Fibroblast of peridontal ligament (primary cell): ENCODE measurements at regions not wholly inside any gene's neighbourhood (a gene's known extent, or its start where the extent isn't known, plus 50 kb on each side); places are given as distances from the start of the nearest gene placed in this dataset.

Experiments
- DNase-seq: peaks from one replicate; pipeline ENCODE4 v3.0.0-alpha.2; 2010; ENCODE audit errors: extremely low read depth

DNA sequence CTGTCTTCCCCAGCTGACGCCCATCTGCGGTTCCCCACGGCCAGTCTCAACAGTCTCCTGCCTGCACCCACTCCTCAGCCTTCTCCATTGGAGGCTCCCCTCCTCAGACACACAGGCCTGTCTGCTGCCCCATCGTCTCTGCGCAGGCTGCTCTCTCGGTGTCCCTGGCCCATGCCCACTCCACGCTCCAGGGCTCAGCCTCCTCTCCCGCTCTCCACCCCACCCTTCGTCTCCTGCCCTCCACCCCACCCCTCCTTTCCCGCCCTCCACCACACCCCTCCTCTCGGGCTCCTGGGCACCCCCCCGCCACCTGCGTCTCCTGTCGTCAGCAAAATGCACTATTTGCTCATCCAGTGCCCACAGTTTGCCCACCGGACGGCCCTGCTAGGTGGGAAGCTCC, 119.6 kb upstream of the DIO3 start:
- DNase-seq, result no peak

DNA sequence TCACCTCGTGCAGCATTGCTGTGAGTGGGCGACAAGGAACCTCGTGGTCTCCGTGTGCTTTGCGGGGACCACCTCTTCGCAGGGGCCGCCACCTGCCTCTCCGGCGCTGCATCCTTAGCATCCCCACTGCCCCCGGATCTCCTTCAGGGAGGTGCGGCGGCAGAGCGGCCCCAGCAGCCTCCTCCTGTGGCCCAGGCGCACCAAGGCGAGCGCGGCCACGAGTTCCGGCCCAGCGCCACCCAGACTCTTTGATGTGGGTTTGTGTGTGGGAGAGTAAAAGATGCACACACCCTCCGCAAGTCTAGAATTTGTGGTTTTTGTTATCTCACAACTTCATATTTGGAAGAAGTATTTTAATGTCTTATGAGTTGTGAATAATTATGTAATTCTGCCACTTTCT, 118.8 kb upstream of the DIO3 start:
- no peak for DNase-seq

DNA sequence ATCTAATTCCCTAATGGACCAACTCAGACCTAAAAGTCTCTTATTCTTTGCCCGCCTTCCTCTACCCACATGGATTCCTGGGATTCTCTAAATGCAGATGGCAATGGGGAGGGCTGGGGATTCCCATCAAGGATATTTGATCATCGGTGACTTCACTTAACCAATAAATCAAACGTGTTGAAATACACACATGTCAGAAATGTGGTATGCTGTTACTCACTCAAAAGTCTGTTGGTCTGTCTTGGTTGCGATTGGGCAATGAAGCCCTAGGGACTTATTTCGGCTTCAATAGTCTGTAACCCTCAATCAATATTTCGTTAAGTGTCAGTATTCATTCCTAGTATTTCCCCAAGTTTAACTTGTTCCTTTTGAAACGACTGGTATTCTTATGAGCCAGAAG, 117.2 kb upstream of the DIO3 start:
- DNase-seq, result peak; percentile 96

DNA sequence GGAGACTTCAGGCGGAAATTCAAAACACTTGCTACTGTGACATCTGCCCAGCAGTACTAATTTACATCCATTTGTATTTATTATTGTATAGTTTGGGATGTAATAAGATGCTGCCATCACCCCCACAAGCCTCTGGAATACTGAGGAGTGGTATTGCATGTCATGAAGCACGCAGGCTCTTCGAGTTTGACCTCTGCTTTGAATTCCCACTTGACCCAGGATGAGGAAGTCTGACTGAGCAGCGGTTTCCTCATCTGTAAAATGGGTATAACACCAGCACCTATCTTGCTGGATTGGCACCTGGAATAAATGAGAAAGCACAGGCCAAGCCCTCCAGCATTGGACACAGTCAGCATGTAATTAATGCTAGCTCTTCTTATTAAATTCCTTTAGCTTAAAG, 116.0 kb upstream of the DIO3 start:
- no peak for DNase-seq

DNA sequence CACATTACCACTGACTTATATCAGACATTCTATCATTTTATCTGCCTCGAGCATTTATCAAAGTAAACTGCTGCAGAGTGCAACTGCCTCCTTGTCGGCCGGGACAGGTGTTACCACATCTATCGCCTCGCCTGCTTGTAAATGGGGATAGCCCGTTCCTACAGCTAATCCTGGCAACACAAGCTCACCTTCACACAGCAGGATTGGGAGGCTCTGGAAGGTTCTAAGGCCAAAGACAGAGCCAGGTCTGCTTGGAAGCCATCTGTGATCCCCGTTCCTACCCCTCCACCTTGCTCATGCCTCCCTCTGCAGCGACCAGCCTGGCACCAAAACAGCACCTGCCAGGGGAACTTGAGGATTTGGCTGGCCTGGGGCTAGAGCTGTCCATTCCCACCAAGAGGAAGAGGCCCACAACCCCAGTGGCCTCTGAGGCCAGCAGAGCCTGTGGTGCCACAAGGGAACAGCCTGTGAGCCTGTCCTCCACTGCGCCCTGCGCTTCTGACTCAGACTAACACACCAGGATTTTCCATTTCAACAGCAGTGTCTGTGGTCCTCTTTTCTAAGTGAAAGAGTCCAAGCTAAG, 114.8 kb upstream of the DIO3 start:
- DNase-seq, result no peak

DNA sequence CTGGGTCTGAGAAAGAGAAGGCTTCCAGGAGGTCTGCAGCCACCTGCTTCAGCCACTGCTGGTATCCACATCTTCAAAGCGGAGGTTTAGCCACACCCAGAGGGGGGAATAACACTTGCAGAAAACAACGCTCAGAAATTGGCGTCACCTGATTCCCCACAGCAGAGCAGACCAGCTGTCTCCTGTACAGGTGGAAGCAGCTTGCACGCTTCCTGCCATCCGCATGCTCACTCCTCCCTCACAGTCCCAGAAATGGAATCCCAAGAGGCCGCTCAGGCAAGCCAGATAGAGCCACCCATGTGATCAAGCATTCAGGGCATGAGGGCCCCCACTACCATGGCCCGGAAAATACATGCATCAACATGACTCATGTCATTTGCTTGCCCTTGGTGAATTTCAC, 112.2 kb upstream of the DIO3 start:
- no peak for DNase-seq

DNA sequence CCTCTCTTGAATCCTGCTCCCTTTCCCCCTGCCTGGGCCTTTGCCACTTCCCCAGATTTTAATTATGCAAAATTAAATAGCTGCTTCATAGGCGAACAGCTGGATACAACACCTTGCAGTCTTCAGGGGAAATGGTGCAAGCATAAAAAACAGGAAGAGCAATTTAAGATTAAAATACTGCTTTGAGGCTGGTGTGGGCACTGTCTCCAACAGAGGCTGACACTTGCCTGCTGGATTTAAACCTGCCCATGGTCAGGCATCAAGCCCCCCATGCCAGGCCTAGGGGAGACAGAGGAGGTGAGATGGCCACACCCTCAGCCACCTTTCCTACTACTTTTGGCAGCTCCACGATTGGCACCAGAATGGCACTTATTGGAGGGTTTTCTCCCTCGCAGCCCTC, 110.1 kb upstream of the DIO3 start:
- no peak for DNase-seq

DNA sequence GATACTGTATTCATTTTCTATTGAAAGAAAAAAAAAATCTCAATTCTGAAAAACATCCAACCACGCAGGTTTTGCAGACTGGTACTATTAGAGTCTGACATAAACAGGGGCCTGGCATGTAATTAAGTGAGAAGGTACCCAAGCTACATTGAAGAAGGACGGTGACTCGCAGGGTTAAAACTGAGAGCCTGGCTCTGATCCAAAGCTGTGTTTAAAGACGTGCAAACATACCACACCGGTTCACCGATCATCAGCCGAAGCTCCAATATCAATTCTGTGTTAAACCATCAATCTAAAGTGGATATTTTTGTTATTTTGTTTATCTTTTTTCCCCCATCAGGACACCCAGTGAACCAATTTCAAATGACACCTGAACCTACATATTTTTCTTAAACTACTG, 108.1 kb upstream of the DIO3 start:
- no peak for DNase-seq

DNA sequence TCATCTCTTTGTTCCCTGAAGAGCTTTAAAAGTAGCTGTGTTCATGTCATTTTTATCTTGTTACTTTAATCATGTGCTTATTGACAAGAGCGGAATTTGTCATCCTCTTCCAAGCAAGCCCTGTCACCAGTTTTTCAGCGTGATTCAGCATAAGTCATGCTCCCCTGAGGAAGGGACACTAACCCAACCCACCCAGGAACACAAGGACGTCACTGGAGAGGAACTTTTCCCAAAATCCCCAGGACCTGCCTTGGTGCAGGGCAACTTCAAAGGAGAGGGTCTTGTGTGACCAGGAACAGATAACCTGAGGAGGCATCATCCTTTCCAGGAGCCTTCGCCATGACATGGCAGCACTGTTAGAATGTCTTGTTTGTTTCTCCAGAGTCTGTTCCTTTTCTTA, 107.1 kb upstream of the DIO3 start:
- DNase-seq, result no peak

DNA sequence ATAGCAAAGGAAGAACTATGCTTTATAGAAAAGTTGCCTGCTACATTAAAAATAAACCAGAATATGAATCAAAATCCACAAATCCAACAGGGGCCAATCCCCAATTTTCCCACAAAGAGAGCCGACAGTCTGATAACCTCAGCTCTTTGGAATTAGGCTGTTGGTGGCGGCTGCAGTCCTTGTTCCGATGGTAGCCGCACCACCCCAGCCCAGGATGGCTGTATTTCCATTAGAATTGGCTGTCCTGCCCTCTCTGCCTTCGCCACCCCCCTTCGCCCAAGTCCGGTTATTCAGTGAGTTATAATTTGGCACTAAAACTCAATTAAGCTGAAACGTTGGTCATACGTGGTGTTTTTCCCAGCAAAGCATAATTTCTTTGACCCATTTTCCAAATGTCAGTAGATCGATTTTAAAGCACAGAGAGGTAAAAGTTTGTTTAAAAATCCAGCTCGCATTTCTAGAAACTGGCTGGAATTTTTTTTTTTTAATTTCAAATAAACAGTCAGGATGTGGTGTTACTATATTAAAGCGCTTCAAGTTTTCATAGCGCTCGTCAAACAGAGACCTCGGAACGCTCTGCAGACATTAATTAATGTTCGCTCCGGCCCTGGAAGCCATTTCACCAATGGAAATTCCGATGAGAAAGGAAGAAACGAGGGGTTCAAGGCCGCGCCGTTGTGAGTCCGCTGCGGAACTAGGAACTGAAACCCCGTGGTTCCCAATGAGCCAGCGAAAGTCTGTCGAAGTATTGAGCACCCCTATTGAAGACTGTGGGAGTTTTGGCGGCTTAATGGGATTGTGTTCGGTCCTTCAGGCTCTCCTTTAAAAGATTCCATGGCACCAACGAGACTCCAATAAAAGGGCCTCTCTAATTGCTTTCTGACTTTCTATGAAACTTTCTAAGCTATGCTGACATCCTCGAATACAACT, 104.8 kb upstream of the DIO3 start:
- no peak for DNase-seq

DNA sequence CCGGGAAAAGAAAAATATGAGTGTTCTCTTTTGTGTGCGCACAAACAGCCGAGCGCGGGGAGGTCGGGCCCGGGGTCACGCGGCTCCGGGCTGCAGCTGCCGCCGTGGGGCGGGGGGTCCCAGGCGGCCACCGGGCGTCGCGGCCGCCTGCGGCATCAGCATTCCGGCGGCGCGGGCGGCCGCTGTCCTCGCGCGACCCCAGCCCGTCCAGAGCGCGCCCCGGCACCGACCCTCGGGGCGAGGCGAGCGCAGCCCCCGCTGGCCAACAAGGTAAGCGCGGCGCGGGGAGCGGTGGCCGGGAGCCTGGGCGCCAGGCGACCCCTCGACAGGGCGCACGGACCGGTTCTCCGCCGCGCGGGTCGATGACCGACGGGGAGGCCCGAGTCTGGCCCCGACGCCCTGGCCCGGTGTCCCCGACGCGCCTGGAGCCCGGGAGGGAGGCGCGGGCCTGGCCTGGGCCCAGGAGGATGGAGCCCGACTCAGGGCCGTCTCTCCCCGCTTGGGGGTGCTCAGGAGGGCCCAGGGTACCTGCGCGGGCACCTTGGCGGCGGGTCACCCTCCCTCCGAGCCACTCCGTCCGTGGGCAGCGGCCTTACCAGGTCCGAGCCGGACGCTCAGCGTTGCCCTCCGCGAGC, 103.9 kb upstream of the DIO3 start:
- no peak for DNase-seq

DNA sequence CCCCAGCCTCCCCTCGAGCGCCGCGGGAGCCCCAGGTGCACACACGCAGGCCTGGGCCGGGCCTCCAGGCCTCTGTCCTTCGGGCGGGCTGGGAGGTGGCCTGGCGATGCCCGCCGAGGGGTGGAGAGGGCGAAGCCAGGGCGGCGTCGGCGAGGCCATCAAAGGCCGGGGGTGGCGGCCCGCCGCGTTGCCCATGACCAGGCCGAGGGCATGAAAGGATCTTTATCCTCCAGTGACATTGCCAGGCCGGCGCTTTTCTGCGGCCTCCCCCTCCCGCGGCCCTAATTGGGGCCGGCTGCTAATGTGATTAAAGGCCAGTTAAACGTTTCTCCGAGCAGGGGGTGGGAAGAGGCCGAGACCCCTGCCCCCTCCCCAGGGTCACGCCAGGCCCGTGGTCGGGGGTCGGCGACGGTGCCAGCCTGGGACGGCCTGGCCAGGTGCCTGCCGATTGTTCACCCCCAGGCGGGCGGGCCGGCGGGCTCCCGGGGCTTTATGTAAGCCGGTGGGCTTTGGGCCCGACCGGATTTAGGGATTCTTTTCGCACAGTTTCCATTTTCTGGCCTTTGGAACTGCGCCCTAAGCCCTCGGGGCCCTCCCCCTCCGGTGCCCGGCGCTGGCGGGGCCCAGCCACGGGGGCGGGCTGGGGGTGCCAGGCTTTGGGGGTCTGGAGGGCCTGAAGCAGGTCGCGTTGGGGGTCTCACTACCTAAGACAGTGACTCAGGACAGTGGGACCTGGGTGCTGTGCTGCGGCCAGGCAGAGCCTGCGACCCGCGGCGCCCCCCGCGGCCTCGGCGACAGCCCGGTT, 103.2 kb upstream of the DIO3 start:
- DNase-seq, result no peak

DNA sequence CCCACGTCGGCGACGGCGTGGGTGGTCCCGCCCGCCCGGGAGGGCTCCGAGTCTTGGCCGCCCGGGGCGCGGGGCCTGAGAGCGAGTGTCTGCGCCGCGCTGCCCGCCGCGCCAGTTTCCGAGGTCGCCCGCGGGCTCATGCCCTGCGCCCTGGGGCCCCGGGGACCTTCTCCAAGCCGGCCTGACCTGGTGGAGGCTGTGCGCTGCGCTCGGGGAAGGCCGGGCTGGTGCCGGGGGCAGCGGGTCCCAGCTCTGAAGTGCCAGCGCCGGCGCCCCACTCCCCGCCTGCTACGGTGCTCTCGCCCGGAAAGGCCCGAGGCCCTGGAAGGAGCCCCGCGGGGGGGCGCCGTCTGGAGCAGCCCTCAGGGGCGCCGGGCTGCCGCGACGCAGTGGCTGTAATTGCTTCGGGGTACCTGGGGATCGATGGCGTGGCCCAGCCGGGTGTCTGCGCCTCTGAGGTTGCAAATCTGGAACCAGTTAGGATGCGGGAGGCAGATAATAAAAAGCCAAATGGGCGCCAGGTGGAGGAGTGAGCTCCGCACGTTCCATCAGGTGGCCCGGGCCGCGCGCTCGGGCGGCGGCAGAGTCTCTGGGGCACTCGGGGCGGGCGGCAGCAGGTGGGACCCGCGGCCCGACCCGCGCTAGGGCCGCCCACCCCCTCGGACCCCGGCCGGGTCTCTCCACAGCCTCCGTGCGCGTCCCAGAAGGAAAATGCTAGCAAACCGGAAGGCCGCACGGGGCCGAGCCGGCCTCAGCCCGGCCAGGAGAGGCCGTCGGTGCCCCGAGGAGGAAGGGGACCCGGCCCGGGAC, 102.3 kb upstream of the DIO3 start:
- DNase-seq, result no peak

DNA sequence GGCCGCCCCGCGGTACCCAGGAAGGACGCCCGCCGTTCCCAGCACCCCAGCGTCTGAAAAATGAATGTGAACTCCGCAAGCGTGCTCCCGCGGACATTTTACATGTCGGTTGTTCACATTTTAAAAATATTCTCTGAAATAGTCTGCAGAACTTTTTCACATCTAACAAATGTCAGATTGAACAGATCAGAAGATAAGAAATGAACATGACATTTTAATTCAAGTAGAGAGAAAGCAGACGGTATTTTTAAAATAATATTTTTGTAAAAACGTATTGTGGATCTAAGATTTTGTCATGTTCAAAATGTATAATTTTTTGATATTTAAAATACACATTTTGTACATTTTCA, 101.8 kb upstream of the DIO3 start:
- DNase-seq, result no peak

DNA sequence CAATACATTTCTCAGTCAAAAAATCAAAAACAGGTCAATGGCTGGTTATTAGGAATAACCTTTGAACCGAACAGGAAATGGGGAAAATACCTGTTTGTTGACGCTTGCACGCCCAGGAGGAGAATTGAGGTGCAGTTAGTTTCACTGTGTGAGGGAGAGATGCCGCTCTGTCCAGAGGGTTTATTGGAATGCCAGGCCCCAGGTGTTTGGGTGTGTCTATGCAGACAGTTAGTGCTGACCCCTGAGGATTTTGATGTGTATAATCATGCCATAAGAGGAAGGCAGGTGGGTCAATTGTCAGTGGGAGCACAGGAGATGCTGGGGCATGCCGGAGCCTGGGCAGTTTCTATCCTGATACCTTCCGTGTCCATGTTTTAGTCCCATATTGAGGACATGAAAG, 100.8 kb upstream of the DIO3 start:
- no peak for DNase-seq

DNA sequence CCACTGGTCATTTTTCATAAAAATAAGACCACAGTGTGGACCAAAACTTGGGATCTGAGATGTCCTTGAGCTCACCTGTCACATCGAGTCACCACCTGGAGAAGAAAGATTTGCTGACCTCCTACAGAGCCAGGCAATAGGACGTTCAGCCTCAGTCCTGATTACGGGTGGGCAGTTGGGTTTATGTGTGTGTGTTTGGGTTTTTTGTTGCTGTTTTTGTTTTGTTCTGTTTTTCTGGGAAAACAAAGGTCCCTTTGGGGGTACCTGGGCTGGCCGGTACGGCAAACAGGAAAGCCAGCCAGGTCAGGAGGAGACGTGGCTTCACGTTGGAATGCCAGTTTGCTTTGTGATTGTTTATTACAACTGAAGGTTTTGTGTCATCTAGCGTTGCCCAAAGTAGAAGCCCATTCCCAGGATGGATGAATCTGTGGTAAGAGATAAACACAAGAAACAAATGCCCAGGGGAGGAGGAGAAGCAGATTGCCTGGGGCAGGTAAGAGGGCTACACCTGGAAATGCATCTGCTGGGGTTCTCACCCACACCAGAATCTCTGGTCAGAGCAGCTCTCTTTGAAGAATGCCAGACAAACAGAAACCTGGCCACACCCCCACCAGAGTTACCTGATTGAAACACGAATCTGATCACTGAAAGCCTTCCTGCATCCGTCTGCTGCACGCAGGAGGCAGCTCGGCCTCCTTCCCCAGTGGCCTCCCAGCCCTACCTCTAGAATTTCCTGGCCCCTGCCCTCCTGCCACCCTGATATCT, 100.1 kb upstream of the DIO3 start:
- no peak for DNase-seq

DNA sequence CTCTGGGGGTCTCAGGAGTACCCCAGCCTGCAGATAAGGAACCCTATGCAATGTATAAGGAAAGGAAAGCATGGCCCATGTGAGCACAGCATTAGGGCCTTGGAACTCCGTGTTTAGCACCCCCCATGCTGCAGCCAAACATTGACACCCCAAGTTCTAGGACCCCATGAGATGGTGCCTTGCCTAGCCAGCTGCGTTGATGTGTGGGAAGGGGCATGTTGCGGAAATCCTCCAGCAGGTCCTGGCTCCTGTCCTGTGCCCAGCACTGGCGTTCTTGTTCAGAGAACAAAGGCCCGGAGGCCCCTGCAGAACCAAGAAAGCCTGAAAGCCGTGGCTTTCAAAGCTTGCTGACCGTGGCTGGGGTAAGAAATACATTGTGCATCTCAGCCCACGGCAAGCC, 99.4 kb upstream of the DIO3 start:
- no peak for DNase-seq

DNA sequence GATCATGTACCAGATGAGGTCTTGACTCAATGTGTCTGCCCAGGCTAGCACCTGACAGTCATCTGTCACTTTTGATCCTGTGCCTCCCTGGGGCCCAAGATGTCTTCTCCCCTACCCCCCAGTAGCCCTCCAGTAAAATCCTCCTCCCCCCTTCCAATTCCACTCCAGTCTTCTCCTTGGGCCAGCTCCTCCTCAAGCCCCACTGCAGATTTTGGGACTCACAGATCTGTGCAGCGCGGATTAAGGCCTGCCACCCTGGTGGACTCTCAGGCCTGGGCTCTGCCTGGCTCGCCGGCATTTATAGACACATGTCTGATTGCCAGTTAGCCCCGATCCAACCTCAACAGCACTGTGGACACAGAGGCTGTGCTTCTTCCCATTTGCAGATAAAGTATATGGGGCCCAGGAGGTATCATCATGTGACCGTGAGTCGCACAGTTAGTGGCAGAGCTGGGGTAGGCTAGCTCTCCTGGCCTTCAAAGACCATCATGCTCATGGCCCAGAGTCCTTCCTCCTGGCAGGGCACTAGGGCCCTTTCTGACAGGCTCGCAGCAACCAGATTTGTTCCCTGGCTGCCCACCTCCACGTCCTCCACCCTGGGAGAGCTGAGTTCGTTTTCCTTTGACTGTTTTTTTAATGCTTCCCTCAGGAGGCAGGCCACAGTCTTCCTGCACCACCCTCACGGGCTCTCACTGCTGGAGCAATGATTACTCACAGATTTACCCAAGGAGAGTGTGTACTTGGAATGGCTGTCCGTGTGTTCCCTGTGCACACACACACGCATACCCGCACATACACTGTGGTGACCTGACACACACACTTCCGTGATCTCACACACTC, 98.3 kb upstream of the DIO3 start:
- no peak for DNase-seq

DNA sequence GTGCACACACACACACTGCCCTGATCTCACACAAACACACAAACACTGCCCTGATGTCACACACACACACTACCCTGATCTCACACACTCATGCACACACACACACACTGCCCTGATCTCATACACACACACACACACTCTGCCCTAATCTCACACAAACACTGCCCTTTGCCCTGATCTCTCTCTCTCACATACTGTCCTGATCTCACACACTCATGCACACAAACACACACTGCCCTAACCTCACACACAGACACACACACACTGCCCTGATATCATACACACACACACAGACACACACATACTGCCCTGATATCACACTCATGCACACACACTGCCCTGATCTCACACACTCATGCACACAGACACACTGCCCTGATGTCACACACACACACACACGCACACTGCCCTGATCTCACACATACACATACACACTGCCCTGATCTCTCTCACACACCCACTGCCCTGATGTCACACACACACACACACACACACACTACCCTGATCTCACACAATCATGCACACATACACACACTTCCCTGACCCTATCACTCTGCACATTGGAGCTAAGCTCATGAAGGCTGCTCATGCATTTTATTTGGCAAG, 97.6 kb upstream of the DIO3 start:
- no peak for DNase-seq
